Activated CD8-positive, alpha-beta memory T cell treated with anti-CD3 and anti-CD28 coated beads for 24 hours (primary cell): ENCODE measurements at regions not wholly inside any gene's neighbourhood (a gene's known extent, or its start where the extent isn't known, plus 50 kb on each side); places are given as distances from the start of the nearest gene placed in this dataset.

Source experiments
- DNase-seq: peaks from one replicate; pipeline ENCODE4 v3.0.0-alpha.2; 2020

DNA sequence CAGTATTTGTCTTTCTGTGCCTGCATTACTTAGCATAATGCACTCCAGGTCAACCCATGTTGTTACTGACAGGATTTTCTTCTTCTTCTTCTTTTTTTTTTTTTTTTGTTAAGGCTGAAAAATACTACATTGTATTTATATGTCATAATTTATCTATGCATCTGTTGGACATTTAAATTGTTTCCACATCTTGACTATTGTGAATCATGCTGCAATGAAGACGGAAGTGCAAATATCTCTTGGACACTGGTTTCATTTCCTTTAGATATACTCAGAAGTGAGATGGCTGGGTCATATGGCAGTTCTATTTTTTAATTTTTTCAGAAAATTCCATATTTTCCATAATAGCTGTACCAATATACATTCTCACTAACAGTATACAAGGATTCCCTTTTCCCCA lies 272.7 kb upstream of the PMFBP1 start:
- no peak for DNase-seq

- no peak for DNase-seq
These were observed 271.9 kb upstream of the PMFBP1 start for GRCh38 chr16:72443809-72444208.

DNA sequence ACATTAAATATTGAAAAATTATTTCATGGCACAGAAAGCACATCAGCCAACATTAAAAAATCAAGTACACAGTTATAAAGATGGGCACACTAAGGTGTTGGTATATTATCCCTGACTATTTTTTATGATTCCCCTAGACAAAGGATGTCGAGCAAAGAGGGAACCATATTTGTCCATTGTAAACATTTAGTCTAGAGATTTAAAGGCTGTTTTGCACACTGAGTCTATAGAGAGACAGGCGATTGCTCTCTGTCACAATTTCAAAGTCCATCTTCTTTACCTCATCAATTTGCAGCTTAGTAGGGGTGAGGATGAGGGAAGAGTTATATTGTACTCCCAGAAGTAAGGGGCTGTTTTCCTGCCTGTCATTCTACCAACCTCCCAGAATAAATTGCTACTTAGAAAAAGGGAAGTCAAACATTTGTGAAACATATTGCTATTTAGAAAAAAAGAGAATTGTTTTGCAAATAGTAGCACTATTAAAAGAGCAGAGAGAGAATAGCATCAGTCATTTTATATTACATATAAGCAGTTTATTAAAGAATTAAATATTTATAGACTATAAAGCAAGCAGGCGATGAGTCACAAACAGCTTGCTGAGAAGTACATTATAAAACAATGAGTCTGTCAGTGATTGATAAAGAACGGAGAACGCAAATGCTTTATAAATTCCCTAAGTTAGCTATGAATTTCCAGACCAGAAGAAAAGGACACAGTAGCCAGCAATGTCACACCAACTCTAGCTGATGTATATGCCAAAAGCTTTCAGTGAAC lies 270.6 kb upstream of the PMFBP1 start:
- DNase-seq, result no peak

DNA sequence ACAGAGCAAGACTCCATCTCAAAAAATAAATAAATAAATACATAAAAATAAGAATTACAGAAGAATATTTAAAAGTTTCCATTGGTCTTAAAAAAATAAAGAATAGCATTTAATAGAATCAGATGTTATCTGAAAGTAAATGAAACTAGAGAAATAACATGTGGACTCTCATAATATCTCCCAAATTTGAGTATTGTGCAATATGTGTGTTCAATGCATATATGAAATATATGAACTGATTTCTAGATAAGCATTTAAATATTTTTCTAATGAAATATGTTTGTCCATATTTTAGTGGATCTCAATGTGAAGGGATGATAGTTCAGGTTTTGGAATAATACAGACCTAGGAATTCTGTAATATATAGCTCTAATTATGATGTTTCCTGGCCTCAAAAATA lies 265.9 kb upstream of the PMFBP1 start:
- DNase-seq, result no peak

DNA sequence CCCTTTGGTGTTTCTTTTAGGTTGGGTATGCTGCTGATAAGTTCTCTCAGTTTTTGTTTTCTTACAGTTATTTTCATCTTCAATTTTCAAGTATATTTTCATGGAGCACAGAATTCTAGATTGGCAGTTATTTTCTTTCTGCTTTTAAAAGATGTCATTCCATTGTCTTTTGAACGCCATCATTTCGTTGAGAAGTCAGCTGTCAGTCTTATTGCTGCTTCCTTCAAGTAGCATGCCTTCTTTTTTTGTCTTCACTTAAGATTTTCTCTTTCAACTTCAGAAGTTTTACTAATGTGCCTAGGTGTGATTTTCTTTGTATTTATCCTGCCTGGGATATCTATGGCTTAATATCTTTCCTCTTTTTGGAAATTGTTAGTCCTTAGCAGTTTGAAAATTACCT lies 262.2 kb upstream of the PMFBP1 start:
- DNase-seq, result no peak

- no peak for DNase-seq
These were observed 258.2 kb upstream of the PMFBP1 start for GRCh38 chr16:72430121-72430520.

- DNase-seq, result no peak
These were observed 257.7 kb upstream of the PMFBP1 start for GRCh38 chr16:72429671-72430081.

DNA sequence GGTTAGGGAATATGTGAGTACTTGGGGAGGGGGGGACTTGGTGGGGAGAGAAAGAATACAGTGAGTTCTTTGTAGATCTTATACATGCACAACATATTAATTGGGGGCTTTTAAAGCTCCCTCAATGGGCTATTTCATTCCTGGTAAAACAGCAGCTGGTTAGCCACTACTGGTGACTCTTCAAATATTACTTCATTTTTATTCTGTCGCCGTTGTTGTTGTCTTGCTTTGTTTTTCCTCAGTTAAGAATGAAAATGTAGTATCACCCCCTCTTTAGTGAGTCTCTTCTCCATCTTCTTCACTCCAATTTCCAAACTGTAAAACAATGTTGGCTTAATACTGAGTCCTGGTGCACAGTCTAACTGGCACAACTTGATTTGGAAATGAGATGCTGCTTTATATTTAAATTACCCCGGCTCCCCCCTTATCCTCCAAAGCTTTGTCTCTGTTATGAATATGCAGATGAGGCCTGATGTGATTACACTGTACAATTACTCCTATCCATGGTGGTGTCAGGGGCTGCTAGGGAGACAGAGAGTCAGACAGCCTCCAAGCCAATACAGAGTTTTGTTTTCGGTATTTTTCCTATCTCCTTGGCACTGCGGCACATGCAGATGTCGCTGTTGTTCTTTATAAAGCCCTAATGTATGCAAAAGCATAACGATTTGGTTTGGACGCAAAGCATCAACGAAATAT lies 256.9 kb upstream of the PMFBP1 start:
- DNase-seq, result no peak

GRCh38 chr16:72427783-72428331 lies 255.9 kb upstream of the PMFBP1 start:
- no peak for DNase-seq

GRCh38 chr16:72427051-72427782 lies 255.3 kb upstream of the PMFBP1 start:
- DNase-seq, result no peak

DNA sequence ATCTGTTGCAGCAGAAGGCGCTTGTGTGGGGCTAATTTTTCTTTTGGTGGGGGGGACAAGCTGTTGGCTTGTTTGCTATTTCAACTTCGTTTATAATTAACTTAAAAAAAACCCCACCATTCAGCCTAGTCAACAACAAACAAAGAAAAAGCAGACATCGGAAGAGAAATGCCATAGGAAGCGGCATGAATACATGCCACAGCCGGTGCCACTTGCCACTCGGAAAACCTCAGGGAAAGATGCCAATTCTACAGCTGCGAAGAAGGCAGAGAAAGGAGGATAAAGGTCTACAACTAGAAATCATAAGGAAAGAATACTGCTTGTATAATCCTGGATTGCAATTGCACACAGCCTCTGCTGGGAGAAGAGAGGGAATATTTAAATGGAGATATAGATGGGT lies 254.4 kb upstream of the PMFBP1 start:
- no peak for DNase-seq

DNA sequence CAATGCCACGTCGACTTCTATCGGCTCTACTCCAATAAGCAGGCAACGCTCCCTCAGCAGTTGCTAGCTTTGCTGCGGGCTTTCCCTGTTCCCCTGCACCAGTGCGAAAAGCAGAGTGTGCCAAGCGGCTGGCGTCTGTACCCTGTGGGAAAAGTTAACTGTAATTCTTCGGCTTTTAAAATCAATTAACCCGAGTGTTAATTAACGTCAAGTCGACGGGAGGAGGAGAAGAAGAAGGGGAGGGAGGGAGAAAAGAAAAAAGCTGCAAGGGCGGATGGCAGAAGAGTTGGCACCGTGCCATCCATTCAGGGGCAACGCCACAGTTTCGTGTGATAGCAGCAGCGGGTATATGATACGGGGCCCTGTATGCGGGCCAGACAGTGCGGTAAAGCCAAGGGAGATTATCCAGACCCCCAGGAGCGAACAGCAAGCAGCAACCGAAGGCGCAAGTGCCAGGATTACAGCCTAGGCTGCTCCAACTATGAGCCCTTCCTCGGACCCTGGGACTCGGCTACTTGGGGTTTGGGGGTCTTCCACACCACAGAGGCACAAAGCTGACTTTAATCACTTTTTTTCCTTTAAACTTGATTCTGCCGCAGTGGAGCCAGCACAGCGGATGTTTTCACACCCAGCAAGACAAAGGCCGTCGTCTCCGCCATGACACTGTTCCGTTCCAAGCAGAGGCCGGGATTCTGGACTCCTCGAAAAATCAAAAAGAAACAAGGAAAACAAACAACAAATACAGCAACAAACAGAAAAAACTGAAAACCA lies 253.8 kb upstream of the PMFBP1 start:
- no peak for DNase-seq

GRCh38 chr16:72424757-72425156 lies 252.8 kb upstream of the PMFBP1 start:
- no peak for DNase-seq

DNA sequence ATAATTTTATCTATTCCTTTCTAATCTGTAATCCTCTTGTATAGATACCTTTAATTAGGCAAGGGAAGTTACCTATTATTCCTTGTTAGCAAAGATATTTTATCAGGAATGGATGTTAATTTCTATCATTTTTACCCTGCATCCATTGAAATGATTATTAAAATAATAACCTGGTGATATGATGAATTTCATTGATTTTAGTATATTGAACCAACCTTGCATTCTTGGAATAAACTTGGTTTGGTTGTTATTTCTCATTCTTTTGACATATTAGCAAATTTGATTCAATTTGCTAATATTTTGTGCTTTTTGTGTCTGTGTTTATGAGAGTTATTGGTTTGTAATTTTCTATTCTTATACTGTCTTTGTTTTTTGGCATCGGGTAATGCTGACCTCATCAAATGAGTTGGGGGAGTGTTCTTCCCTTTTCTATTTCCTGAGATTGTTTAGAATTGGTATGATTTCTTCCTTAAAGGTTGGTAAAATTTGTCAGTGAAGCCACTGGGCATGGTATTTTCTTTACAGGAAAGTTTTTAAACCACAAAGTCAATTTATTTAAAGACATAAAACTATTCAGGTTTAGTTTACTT lies 250.4 kb upstream of the PMFBP1 start:
- no peak for DNase-seq

- DNase-seq, result no peak
These were observed 247.7 kb upstream of the PMFBP1 start for GRCh38 chr16:72419638-72420037.

GRCh38 chr16:72415379-72415778 lies 243.4 kb upstream of the PMFBP1 start:
- no peak for DNase-seq

DNA sequence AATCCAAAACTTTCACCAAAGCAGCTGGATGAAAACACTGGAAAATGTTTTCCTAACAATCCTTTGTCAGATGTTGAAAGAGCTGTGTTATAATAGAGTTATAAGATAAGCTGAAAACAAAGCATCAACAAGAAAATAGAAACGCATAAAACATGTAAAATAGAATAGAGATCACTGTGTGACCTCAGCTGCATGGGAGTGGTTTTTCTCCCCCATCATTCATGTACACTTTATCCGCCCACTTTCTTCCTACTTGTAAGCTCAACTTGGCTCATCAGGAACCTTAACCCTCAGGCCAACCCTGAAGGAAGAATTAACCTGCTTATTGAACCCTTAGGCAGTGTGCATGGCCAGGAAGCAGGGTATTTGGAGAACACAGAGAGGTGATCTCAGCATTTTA lies 238.5 kb upstream of the PMFBP1 start:
- DNase-seq, result no peak

DNA sequence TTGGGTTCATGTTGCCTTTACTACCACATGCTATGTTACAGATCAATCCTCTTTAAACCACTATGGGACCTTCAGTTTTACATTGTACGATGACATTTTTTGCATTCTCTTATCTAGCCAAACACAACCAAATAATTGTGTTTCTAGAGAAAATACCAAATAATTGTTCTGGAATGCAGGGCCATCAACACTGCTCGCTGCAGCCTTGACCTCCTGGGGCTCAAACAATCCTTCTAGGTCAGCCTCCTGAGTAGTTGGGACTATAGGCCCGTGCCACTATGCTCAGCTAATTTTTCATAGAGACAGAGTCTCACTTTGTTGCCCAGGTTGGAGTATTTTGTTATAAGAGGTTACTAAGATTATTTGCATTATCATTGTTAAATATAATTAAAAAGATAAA lies 237.5 kb upstream of the PMFBP1 start:
- DNase-seq, result no peak

DNA sequence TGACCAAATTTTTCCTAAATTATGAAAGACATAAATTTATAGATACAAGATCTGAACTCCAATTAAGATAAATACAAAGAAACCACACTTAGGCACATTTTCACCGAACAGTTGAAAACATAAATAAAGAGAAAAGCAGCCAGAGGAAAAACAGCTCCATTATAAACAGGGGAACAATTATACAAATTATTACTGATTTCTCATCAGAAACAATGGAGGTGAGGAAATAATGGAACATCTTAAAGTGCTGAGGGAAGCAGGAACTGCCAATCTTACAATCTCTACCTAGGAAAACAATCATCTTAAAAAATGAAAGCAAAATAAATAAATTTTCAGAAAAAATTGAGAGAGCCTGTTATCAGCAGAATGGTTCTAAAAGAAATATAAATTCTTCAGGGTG lies 234.4 kb upstream of the PMFBP1 start:
- DNase-seq, result no peak

- DNase-seq, result no peak
These were observed 232.3 kb upstream of the PMFBP1 start for GRCh38 chr16:72404299-72404698.

DNA sequence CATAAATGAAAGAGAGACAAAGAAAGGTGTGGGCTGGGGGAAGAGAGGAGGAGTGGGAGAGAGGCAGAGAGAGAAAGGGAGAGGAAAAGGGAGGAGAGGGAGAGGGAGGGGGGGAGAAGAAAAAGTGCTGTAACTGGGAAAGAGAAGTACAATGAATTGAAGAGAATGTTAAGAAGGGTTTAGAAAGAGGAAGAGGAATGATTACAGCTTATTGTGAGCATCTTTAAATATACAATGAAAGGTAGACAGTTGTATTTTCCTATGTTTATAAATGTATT lies 229.1 kb upstream of the PMFBP1 start:
- no peak for DNase-seq

DNA sequence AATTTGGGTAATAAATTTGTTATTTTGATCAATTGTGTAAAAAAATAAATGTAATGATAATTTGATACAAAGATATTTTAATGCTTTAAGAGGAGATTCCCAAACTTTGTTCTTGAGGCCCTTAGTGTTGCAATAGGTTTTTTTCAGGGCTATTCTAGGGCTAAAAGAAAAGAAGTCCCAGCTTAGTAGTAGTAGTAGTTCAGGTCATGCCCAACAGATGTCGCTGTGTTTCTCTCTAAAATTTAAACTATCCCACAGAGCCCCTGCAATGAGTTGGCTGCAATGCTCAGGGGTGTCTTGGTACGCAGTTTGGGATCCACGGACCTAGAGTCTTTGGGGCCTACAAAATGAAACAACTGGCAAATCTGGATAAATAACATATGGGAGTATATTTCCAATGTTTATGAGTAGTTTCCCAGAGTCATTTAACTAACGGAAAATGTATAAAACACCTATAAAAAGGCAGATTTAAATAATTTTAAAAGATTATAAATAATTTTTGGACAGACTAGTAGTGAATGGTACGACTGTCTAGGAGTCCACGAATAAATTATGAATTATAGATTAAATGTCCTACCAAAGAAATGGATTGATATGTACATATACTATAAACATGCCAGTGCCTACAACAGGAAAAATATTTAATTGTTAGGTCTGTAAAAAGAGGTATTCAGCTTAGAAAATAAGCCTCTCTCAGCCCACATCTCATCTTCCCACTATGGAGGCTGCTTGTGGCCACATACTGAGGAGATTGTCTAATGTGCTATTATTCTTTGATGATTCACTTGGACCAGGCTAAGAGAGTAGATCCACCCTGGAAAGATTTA lies 228.5 kb upstream of the PMFBP1 start:
- DNase-seq, result peak; percentile 58
